ENCODE measurements at regions not wholly inside any gene's neighbourhood (a gene's known extent, or its start where the extent isn't known, plus 50 kb on each side); places are given as distances from the start of the nearest gene placed in this dataset.

- H3K9me1 ChIP-seq (ENCODE audit: insufficient read depth, low read length) = no peaks in the 10 kb centered on the region
- no peak overlapping the region for H2AFZ ChIP-seq (replicated peaks; ENCODE audit: low read length, poor library complexity)
- H2AK9ac ChIP-seq (replicated peaks; ENCODE audit: low read depth, low read length, poor library complexity) = no peak overlapping the region
- ATAC-seq (ENCODE audit: low read depth) = no peak
- H3K14ac ChIP-seq (replicated peaks; ENCODE audit: low read depth, low read length) = no peak overlapping the region
- TF ChIP-seq CTCF (conservative IDR thresholded peaks at IDR 0.05; ENCODE audit: low read depth, low read length) (no peak), CEBPB (IDR thresholded peaks at IDR 0.05; ENCODE audit: low read depth, low read length) (no peak), POLR2A (IDR thresholded peaks at IDR 0.05; ENCODE audit: low read depth, low read length) (no peak), FOS (IDR thresholded peaks at IDR 0.05; ENCODE audit: low read depth, low read length) (no peak), MXI1 (IDR thresholded peaks at IDR 0.05; ENCODE audit: borderline replicate concordance, low read depth, low read length) (no peak), SMC3 (IDR thresholded peaks at IDR 0.05; ENCODE audit: low read depth, low read length) (no peak), RAD21 (IDR thresholded peaks at IDR 0.05; ENCODE audit: low read length) (no peak)
- no peak overlapping the region for H3K18ac ChIP-seq (ENCODE audit: low read depth, low read length)
- H3K9ac ChIP-seq (ENCODE audit: low read depth, low read length) = no peak overlapping the region
- CTCF ChIA-PET = no interaction called here
- H4K8ac ChIP-seq (ENCODE audit: low read depth in 2 of 2, low read length in 2 of 2) = no peak overlapping the region
- H2BK120ac ChIP-seq (ENCODE audit: low read depth, low read length) = no peak overlapping the region
- no peaks in the 10 kb centered on the region for H3K4me1 ChIP-seq (ENCODE audit: control insufficient read depth, insufficient read depth, low read length)
- POLR2A ChIA-PET (ENCODE audit: unreplicated experiment) = no interaction called here
- no peak overlapping the region for H3K4ac ChIP-seq (ENCODE audit: low read depth, low read length)
- in situ Hi-C loops (cut with MboI; ENCODE audit: low sequenced_read_pairs) = no loop called here
- H4K91ac ChIP-seq (ENCODE audit: insufficient read depth, low read depth, low read length) = no peak overlapping the region
- no peak overlapping the region for H3K4me3 ChIP-seq (ENCODE audit: insufficient read depth, low read depth, low read length)
- intact Hi-C loops (cut with micrococcal nuclease) = no loop called here
- H2BK20ac ChIP-seq (ENCODE audit: low read depth, low read length) = no peak overlapping the region
- dilution Hi-C loops (cut with HindIII; ENCODE audit: low sequenced_read_pairs, unreplicated experiment) = no loop called here
- no peaks in the 10 kb centered on the region for H3K36me3 ChIP-seq (ENCODE audit: control insufficient read depth, insufficient read depth, low read length)
- no peak overlapping the region for H2BK5ac ChIP-seq (ENCODE audit: low read depth, low read length, poor library complexity, severe bottlenecking)
- no peaks in the 10 kb centered on the region for H3K9me3 ChIP-seq (ENCODE audit: control insufficient read depth, insufficient read depth, low read length)
- H4K5ac ChIP-seq (ENCODE audit: low read depth, low read length) = no peak overlapping the region
- BruUV-seq (replicated peaks) = no TSS peak
- no peak overlapping the region for H3K4me2 ChIP-seq (ENCODE audit: low read depth, low read length)
- no peak overlapping the region for H2BK15ac ChIP-seq (ENCODE audit: low read depth, low read length)
- no peak overlapping the region for H3K23ac ChIP-seq (ENCODE audit: low read depth, low read length)
- no peak overlapping the region for H2AK5ac ChIP-seq (ENCODE audit: low read depth, low read length)
- H4K20me1 ChIP-seq (ENCODE audit: insufficient read depth, low read length) = no peaks in the 10 kb centered on the region
- no peak for DNase-seq
- no peaks in the 10 kb centered on the region for H3K27me3 ChIP-seq (ENCODE audit: control insufficient read depth, insufficient read depth, low read length)
- no CpG with 5 or more reads among the region's 3 CpGs for WGBS, 2 experiments (ENCODE audit: extremely low coverage in 2 of 2, insufficient read length in 1 of 2)
- no peak overlapping the region for H3K56ac ChIP-seq (ENCODE audit: extremely low read depth, insufficient read depth, low read length)
- no peak overlapping the region for H3K27ac ChIP-seq (ENCODE audit: insufficient read depth, low read length)
- H3K79me1 ChIP-seq (ENCODE audit: low read depth in 1 of 2, low read length in 2 of 2) = no peaks in the 10 kb centered on the region
These were observed 175.2 kb upstream of the NOL4 start for GRCh38 chr18:34399892-34400291.
